Posterior cingulate gyrus (tissue), 11 donors: ENCODE measurements at regions not wholly inside any gene's neighbourhood (a gene's known extent, or its start where the extent isn't known, plus 50 kb on each side); places are given as distances from the start of the nearest gene placed in this dataset.
"Not testable (repeated sequence)": the region's sequence is repeated elsewhere in the genome, so short reads cannot be mapped to it uniquely, and the experiment has no call there.

Source experiments
- DNase-seq, 10 donors: peaks; one replicate each; pipeline versions ENCODE4 v3.0.0 to v3.0.0-alpha.2; 2020 to 2021; ENCODE audit warnings: mixed read lengths in 3 of 10
- intact Hi-C: fragments of 100-400 bp; cut with DNase I; formaldehyde crosslinking; loops from one replicate; pipeline ENCODE4 v1.15.1; 2023

GRCh38 chr10:130341356-130341755 is 205.2 kb downstream of the GLRX3 start:
- intact Hi-C loops: no loop called here

GRCh38 chr10:130345728-130346127 is 209.5 kb downstream of the GLRX3 start:
- DNase-seq: no peak
- intact Hi-C loops: no loop called here

More at GRCh38 chr10:130341356-130341755, 205.2 kb downstream of the GLRX3 start:
- DNase-seq: peak in 3 of 10 donors; percentile 18 to 91 (median 22)

GRCh38 chr10:130350996-130351395 is 214.8 kb downstream of the GLRX3 start:
- intact Hi-C loops: no loop called here
- DNase-seq: peak in 1 of 10 donors; percentile 51

GRCh38 chr10:130351466-130352290 is 215.5 kb downstream of the GLRX3 start:
- intact Hi-C loops: no loop called here
- peak in 2 of 10 donors; percentile 47 to 63 for DNase-seq

GRCh38 chr10:130352291-130352645 is 216.1 kb downstream of the GLRX3 start:
- peak in 2 of 10 donors; percentile 23 to 52 for DNase-seq
- intact Hi-C loops: no loop called here

GRCh38 chr10:130353928-130354572 is 217.9 kb downstream of the GLRX3 start:
- peak in 1 of 10 donors; percentile 69 for DNase-seq
- intact Hi-C loops: no loop called here

- intact Hi-C loops: no loop called here
- peak in 2 of 10 donors; percentile 25 to 49 for DNase-seq
These were observed 218.4 kb downstream of the GLRX3 start for GRCh38 chr10:130354573-130354954.

- intact Hi-C loops: no loop called here
- DNase-seq: peak in 2 of 10 donors; percentile 51 to 68
These were observed 219.0 kb downstream of the GLRX3 start for GRCh38 chr10:130354976-130355795.

GRCh38 chr10:130356429-130356828 is 220.2 kb downstream of the GLRX3 start:
- peak in 2 of 10 donors; percentile 32 to 61 for DNase-seq
- intact Hi-C loops: not testable (repeated sequence)

GRCh38 chr10:130357226-130357625 is 221.0 kb downstream of the GLRX3 start:
- peak in 2 of 10 donors; percentile 39 to 45 for DNase-seq
- intact Hi-C loops: no loop called here

- intact Hi-C loops: no loop called here
- DNase-seq: peak in 2 of 10 donors; percentile 39 to 65
These were observed 221.8 kb downstream of the GLRX3 start for GRCh38 chr10:130357951-130358350.

- intact Hi-C loops: no loop called here
- peak in 2 of 10 donors; percentile 75 to 82 for DNase-seq
These were observed 222.9 kb downstream of the GLRX3 start for GRCh38 chr10:130358981-130359650.

- peak in 2 of 10 donors; percentile 58 to 59 for DNase-seq
- intact Hi-C loops: no loop called here
These were observed 223.5 kb downstream of the GLRX3 start for GRCh38 chr10:130359711-130360110.

- intact Hi-C loops: no loop called here
- peak in 2 of 10 donors; percentile 21 to 55 for DNase-seq
These were observed 224.7 kb downstream of the GLRX3 start for GRCh38 chr10:130360826-130361311.

- DNase-seq: peak in 2 of 10 donors; percentile 50 to 61
- intact Hi-C loops: no loop called here
These were observed 225.3 kb downstream of the GLRX3 start for GRCh38 chr10:130361351-130362105.

- intact Hi-C loops: no loop called here
- peak in 2 of 10 donors; percentile 40 to 69 for DNase-seq
These were observed 226.1 kb downstream of the GLRX3 start for GRCh38 chr10:130362308-130362761.

GRCh38 chr10:130363051-130363450 is 226.9 kb downstream of the GLRX3 start:
- intact Hi-C loops: no loop called here
- DNase-seq: peak in 2 of 10 donors; percentile 34 to 49

GRCh38 chr10:130363899-130364445 is 227.8 kb downstream of the GLRX3 start:
- intact Hi-C loops: no loop called here
- peak in 2 of 10 donors; percentile 42 to 52 for DNase-seq
